HL-60 (cell line): ENCODE measurements at regions not wholly inside any gene's neighbourhood (a gene's known extent, or its start where the extent isn't known, plus 50 kb on each side); places are given as distances from the start of the nearest gene placed in this dataset.

Experiments
- DNase-seq, 2 experiments: peaks; one replicate each; pipeline ENCODE4 v3.0.0-alpha.2; 2010 to 2020; ENCODE audit warnings: low read depth in 1 of 2, low spot score in 1 of 2
- H3K27ac ChIP-seq: fragments of 250-450 bp; sonication (Bioruptor Pico); replicated peaks from 2 replicates; pipeline ENCODE4 v1.5.1; 2020; ENCODE audit warnings: mild to moderate bottlenecking, moderate library complexity
- H3K27me3 ChIP-seq: fragments of 250-450 bp; sonication (Bioruptor Pico); 2 replicates; pipeline ENCODE4 v1.5.1; 2021; ENCODE audit warnings: mild to moderate bottlenecking, moderate library complexity; ENCODE audit not compliant: insufficient read depth, poor library complexity, severe bottlenecking
- H3K4me3 ChIP-seq: replicated peaks from 2 replicates; pipeline ENCODE4 v1.5.1; 2011; ENCODE audit warnings: mild to moderate bottlenecking, control low read depth, low read length; ENCODE audit not compliant: insufficient read depth
- GABPA ChIP-seq: IDR thresholded peaks from 2 replicates; pipeline ENCODE4 v1.6.1; 2012; ENCODE audit warnings: low read depth
- POLR2AphosphoS5 ChIP-seq: IDR thresholded peaks from 2 replicates; pipeline ENCODE4 v1.6.1; 2012; ENCODE audit warnings: low read depth
- REST ChIP-seq: IDR thresholded peaks from 2 replicates; pipeline ENCODE4 v1.6.1; 2012; ENCODE audit warnings: low read depth; ENCODE audit not compliant: insufficient replicate concordance
- SPI1 ChIP-seq: IDR thresholded peaks from 2 replicates; pipeline ENCODE4 v1.6.1; 2012; ENCODE audit warnings: low read depth, mild to moderate bottlenecking, borderline replicate concordance
- TF ChIP-seq, protein P1 (sequence below): IDR thresholded peaks from one replicate; pipeline ENCODE4 v1.5.1; 2011; ENCODE audit warnings: low read length, control low read depth, inconsistent platforms; ENCODE audit not compliant: insufficient read depth

GRCh38 chr13:73198991-73199411 is 140.2 kb downstream of the KLF5 start:
- Histone ChIP-seq H3K27ac (no peak overlapping the region), H3K4me3 (no peak overlapping the region), H3K27me3 (peaks cover under 1% of the 10 kb centered on the region)
- TF ChIP-seq REST = no peak
- TF ChIP-seq, protein P1, sequence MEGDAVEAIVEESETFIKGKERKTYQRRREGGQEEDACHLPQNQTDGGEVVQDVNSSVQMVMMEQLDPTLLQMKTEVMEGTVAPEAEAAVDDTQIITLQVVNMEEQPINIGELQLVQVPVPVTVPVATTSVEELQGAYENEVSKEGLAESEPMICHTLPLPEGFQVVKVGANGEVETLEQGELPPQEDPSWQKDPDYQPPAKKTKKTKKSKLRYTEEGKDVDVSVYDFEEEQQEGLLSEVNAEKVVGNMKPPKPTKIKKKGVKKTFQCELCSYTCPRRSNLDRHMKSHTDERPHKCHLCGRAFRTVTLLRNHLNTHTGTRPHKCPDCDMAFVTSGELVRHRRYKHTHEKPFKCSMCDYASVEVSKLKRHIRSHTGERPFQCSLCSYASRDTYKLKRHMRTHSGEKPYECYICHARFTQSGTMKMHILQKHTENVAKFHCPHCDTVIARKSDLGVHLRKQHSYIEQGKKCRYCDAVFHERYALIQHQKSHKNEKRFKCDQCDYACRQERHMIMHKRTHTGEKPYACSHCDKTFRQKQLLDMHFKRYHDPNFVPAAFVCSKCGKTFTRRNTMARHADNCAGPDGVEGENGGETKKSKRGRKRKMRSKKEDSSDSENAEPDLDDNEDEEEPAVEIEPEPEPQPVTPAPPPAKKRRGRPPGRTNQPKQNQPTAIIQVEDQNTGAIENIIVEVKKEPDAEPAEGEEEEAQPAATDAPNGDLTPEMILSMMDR = no peak
- TF ChIP-seq POLR2AphosphoS5 = no peak
- no peak for TF ChIP-seq GABPA
- TF ChIP-seq SPI1 = no peak
- no peak for DNase-seq

- H3K4me3 ChIP-seq = no peak overlapping the region
- DNase-seq = no peak
- TF ChIP-seq REST = no peak
- no peak for TF ChIP-seq GABPA
- no peak for TF ChIP-seq POLR2AphosphoS5
- no peak for TF ChIP-seq SPI1
- TF ChIP-seq, protein P1 = no peak
- H3K27ac ChIP-seq = no peak overlapping the region
- peaks cover 2% of the 10 kb centered on the region for H3K27me3 ChIP-seq
Observed at GRCh38 chr13:73195091-73195490, 136.3 kb downstream of the KLF5 start.

GRCh38 chr13:73194310-73194709 is 135.5 kb downstream of the KLF5 start:
- Histone ChIP-seq H3K27ac (no peak overlapping the region), H3K27me3 (peaks cover 2% of the 10 kb centered on the region), H3K4me3 (no peak overlapping the region)
- TF ChIP-seq, protein P1 = no peak
- TF ChIP-seq GABPA = no peak
- TF ChIP-seq POLR2AphosphoS5 = no peak
- no peak for TF ChIP-seq SPI1
- TF ChIP-seq REST = no peak
- DNase-seq = no peak
